ENCODE measurements at regions not wholly inside any gene's neighbourhood (a gene's known extent, or its start where the extent isn't known, plus 50 kb on each side); places are given as distances from the start of the nearest gene placed in this dataset.
"Not testable (repeated sequence)": the region's sequence is repeated elsewhere in the genome, so short reads cannot be mapped to it uniquely, and the experiment has no call there.

GRCh38 chr17:70377654-70378053 is 208.3 kb downstream of the KCNJ2 start:
- no peak overlapping the region for H3K27ac ChIP-seq
- intact Hi-C loops (cut with DNase I), result no loop called here
- no peak for TF ChIP-seq POLR2A (IDR thresholded peaks at IDR 0.05)
- TF ChIP-seq EP300 (IDR thresholded peaks at IDR 0.05), result no peak
- TF ChIP-seq CTCF (IDR thresholded peaks at IDR 0.05), result no peak
- H3K36me3 ChIP-seq, result no peaks in the 10 kb centered on the region
- no peak for DNase-seq
- no peaks in the 10 kb centered on the region for H3K9me3 ChIP-seq
- whole genome bisulfite sequencing, 3 donors, result 41 to 44% (median 44%) methylated on average over 4 of the region's 4 CpGs
- no peak overlapping the region for H3K4me3 ChIP-seq
- no peaks in the 10 kb centered on the region for H3K4me1 ChIP-seq (ENCODE audit: insufficient read depth)
- H3K27me3 ChIP-seq, result no peaks in the 10 kb centered on the region

- Histone ChIP-seq H3K4me3 (no peak overlapping the region), H3K27me3 (no peaks in the 10 kb centered on the region), H3K4me1 (ENCODE audit: insufficient read depth) (no peaks in the 10 kb centered on the region), H3K36me3 (no peaks in the 10 kb centered on the region), H3K27ac (no peak overlapping the region), H3K9me3 (no peaks in the 10 kb centered on the region)
- no peak for TF ChIP-seq EP300 (IDR thresholded peaks at IDR 0.05)
- TF ChIP-seq CTCF (IDR thresholded peaks at IDR 0.05), result no peak
- TF ChIP-seq POLR2A (IDR thresholded peaks at IDR 0.05), result no peak
- no peak for DNase-seq
- intact Hi-C loops (cut with DNase I), result no loop called here
Measured at GRCh38 chr17:70378076-70378475, 208.7 kb downstream of the KCNJ2 start.

GRCh38 chr17:70379945-70380344 is 210.6 kb downstream of the KCNJ2 start:
- Histone ChIP-seq H3K27ac (no peak overlapping the region), H3K27me3 (no peaks in the 10 kb centered on the region), H3K36me3 (no peaks in the 10 kb centered on the region), H3K4me3 (no peak overlapping the region), H3K9me3 (no peaks in the 10 kb centered on the region), H3K4me1 (ENCODE audit: insufficient read depth) (no peaks in the 10 kb centered on the region)
- TF ChIP-seq EP300 (IDR thresholded peaks at IDR 0.05) (no peak), CTCF (IDR thresholded peaks at IDR 0.05) (no peak), POLR2A (IDR thresholded peaks at IDR 0.05) (no peak)
- WGBS, 3 donors, result 85 to 92% (median 87%) methylated on average over 3 of the region's 3 CpGs
- DNase-seq, result no peak
- intact Hi-C loops (cut with DNase I), result no loop called here

GRCh38 chr17:70381916-70382315 is 212.6 kb downstream of the KCNJ2 start:
- intact Hi-C loops (cut with DNase I); H3K9me3 ChIP-seq; H3K27me3 ChIP-seq; H3K4me1 ChIP-seq (ENCODE audit: insufficient read depth); DNase-seq; H3K27ac ChIP-seq; H3K36me3 ChIP-seq; H3K4me3 ChIP-seq: not testable (repeated sequence)
- 95 to 97% (median 96%) methylated on average over 15 of the region's 15 CpGs for WGBS, 3 donors

GRCh38 chr17:70388326-70388725 is 219.0 kb downstream of the KCNJ2 start:
- Histone ChIP-seq H3K4me1 (ENCODE audit: insufficient read depth) (no peaks in the 10 kb centered on the region), H3K36me3 (no peaks in the 10 kb centered on the region), H3K4me3 (no peak overlapping the region), H3K9me3 (no peaks in the 10 kb centered on the region), H3K27me3 (no peaks in the 10 kb centered on the region), H3K27ac (no peak overlapping the region)
- DNase-seq, result no peak
- intact Hi-C loops (cut with DNase I), result no loop called here
- no peak for TF ChIP-seq CTCF (IDR thresholded peaks at IDR 0.05)
- TF ChIP-seq EP300 (IDR thresholded peaks at IDR 0.05), result no peak
- TF ChIP-seq POLR2A (IDR thresholded peaks at IDR 0.05), result no peak

- WGBS, 3 donors, result 86 to 91% (median 90%) methylated on average over 23 of the region's 23 CpGs
- H3K4me1 ChIP-seq (ENCODE audit: insufficient read depth); H3K36me3 ChIP-seq; DNase-seq; H3K27me3 ChIP-seq; intact Hi-C loops (cut with DNase I); H3K27ac ChIP-seq; H3K4me3 ChIP-seq; H3K9me3 ChIP-seq: not testable (repeated sequence)
Measured at GRCh38 chr17:70389232-70389757, 220.0 kb downstream of the KCNJ2 start.

All from ovary (tissue), 7 donors.